GM12875 (cell line): ENCODE measurements at regions not wholly inside any gene's neighbourhood (a gene's known extent, or its start where the extent isn't known, plus 50 kb on each side); places are given as distances from the start of the nearest gene placed in this dataset.

Experiments used
- H3K4me3 ChIP-seq: one replicate; pipeline ENCODE4 v1.5.1; 2011; ENCODE audit warnings: low read depth, low read length, control low read depth
- CTCF ChIP-seq: IDR thresholded peaks from 2 replicates; pipeline ENCODE4 v1.5.1; 2011; ENCODE audit warnings: low read depth, mild to moderate bottlenecking, control low read depth, inconsistent platforms, low read length, moderate library complexity, borderline replicate concordance; ENCODE audit not compliant: insufficient read depth

- TF ChIP-seq CTCF: no peak
Measured at GRCh38 chr4:20381005-20381404, 129.3 kb downstream of the SLIT2 start.

GRCh38 chr4:20383283-20383682 lies 131.6 kb downstream of the SLIT2 start:
- TF ChIP-seq CTCF: no peak
- H3K4me3 ChIP-seq: no peak overlapping the region

More at GRCh38 chr4:20381005-20381404, 129.3 kb downstream of the SLIT2 start:
- H3K4me3 ChIP-seq: no peak overlapping the region

GRCh38 chr4:20383969-20384368 lies 132.3 kb downstream of the SLIT2 start:
- TF ChIP-seq CTCF: no peak
- H3K4me3 ChIP-seq: no peak overlapping the region

GRCh38 chr4:20384456-20384855 lies 132.8 kb downstream of the SLIT2 start:
- TF ChIP-seq CTCF: no peak
- no peak overlapping the region for H3K4me3 ChIP-seq

GRCh38 chr4:20386001-20386740 lies 134.5 kb downstream of the SLIT2 start:
- TF ChIP-seq CTCF: no peak
- H3K4me3 ChIP-seq: no peak overlapping the region

GRCh38 chr4:20386906-20387305 lies 135.2 kb downstream of the SLIT2 start:
- TF ChIP-seq CTCF: no peak
- no peak overlapping the region for H3K4me3 ChIP-seq

GRCh38 chr4:20391198-20391597 lies 139.5 kb downstream of the SLIT2 start:
- no peak for TF ChIP-seq CTCF
- H3K4me3 ChIP-seq: no peak overlapping the region
